ENCODE measurements at regions not wholly inside any gene's neighbourhood (a gene's known extent, or its start where the extent isn't known, plus 50 kb on each side); places are given as distances from the start of the nearest gene placed in this dataset.

DNA sequence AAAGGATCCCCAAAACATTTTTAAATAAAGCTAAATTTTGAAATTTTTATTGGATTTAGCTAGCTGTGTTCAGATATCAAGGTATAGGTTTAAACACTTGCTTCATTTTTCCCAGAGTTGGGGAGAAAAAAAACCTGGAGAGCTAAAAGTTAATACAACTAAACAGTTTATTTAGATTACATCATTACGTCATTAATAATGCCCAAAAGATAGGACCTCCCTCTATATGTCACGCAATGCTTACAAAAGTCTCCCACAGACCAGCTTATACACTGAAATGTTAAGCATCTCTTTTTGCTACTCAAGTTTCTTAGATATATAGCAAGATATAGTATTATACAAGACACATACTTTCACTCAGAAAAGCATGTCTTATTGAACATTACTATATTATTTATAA is 160.0 kb upstream of the SEMA3E start:
- H2BK12ac ChIP-seq (ENCODE audit: low read depth, low read length), result no peak overlapping the region
- H2BK5ac ChIP-seq (ENCODE audit: low read depth, low read length), result no peak overlapping the region
- no peak overlapping the region for H3K23ac ChIP-seq (ENCODE audit: insufficient read length)
- ChIA-PET POLR2A (ENCODE audit: partially characterized antibody) (no interaction called here), CTCF (ENCODE audit: partially characterized antibody) (interaction anchor here (0.7 to 1.2 kb wide), 2 partner anchors 296 to 334 kb away, joined by 3 read pairs; no protein-coding TSS in a partner anchor)
- H3K14ac ChIP-seq (ENCODE audit: insufficient read length), result no peak overlapping the region
- no peaks in the 10 kb centered on the region for H3K4me1 ChIP-seq (replicated peaks in 1 of 4; ENCODE audit: control insufficient read depth in 3 of 4, insufficient read depth in 4 of 4, low read length in 3 of 4)
- no peak overlapping the region for H2BK15ac ChIP-seq (ENCODE audit: low read length)
- H2BK20ac ChIP-seq (ENCODE audit: low read length), result no peak overlapping the region
- no peaks in the 10 kb centered on the region for H3K79me1 ChIP-seq (ENCODE audit: low read depth, low read length)
- H3K4ac ChIP-seq (replicated peaks; ENCODE audit: insufficient read length, low read depth, low read length), result no peak overlapping the region
- H3K18ac ChIP-seq (ENCODE audit: extremely low read depth, low read length), result no peak overlapping the region
- no peaks in the 10 kb centered on the region for H3K79me2 ChIP-seq (ENCODE audit: control insufficient read depth in 1 of 2, insufficient read depth in 2 of 2, low read length in 2 of 2)
- no peak overlapping the region for H3K4me3 ChIP-seq (ENCODE audit: extremely low read depth in 1 of 4, insufficient read depth in 2 of 4, low read depth in 3 of 4, low read length in 4 of 4)
- no peak overlapping the region for H2AK5ac ChIP-seq (ENCODE audit: low read depth, low read length)
- no peak for FAIRE-seq
- H4K20me1 ChIP-seq (replicated peaks in 1 of 2; ENCODE audit: control insufficient read depth in 1 of 2, insufficient read depth in 2 of 2, low read length in 2 of 2), result no peaks in the 10 kb centered on the region
- DNase-seq (ENCODE audit: low read depth in 1 of 2, low spot score in 2 of 2), result no peak
- no peak overlapping the region for H3K9ac ChIP-seq (replicated peaks in 1 of 4; ENCODE audit: extremely low read depth in 1 of 4, low read depth in 3 of 4, low read length in 3 of 4)
- H3K56ac ChIP-seq (replicated peaks; ENCODE audit: insufficient read length, low read depth, low read length), result no peak overlapping the region
- H3K9me3 ChIP-seq (ENCODE audit: insufficient read depth in 2 of 2, low read depth in 1 of 2, low read length in 1 of 2), result no peaks in the 10 kb centered on the region
- H3K36me3 ChIP-seq (ENCODE audit: control insufficient read depth in 2 of 4, insufficient read depth in 4 of 4, low read length in 3 of 4), result no peaks in the 10 kb centered on the region
- no peaks in the 10 kb centered on the region for H3K23me2 ChIP-seq (ENCODE audit: low read depth, low read length)
- H4K91ac ChIP-seq (replicated peaks; ENCODE audit: insufficient read length, low read length), result no peak overlapping the region
- TF ChIP-seq RNF2 (IDR thresholded peaks at IDR 0.05; ENCODE audit: borderline replicate concordance, low read depth, low read length, missing control alignments, poor library complexity, severe bottlenecking) (no peak), SIN3A (conservative IDR thresholded peaks at IDR 0.05 in 1 of 2, IDR thresholded peaks at IDR 0.05 in 1 of 2; ENCODE audit: low read depth in 1 of 2, low read length in 2 of 2) (no peak), BRCA1 (IDR thresholded peaks at IDR 0.05; ENCODE audit: low read depth, low read length) (no peak), JUN (IDR thresholded peaks at IDR 0.05; ENCODE audit: low read depth, low read length) (no peak), POLR2AphosphoS5 (IDR thresholded peaks at IDR 0.05; ENCODE audit: low read depth, low read length) (no peak), HDAC2 (IDR thresholded peaks at IDR 0.05; ENCODE audit: borderline replicate concordance in 1 of 2, low read depth in 2 of 2, low read length in 2 of 2) (no peak), TAF1 (IDR thresholded peaks at IDR 0.05; ENCODE audit: low read depth, low read length) (no peak)
- TF ChIP-seq, protein P1, sequence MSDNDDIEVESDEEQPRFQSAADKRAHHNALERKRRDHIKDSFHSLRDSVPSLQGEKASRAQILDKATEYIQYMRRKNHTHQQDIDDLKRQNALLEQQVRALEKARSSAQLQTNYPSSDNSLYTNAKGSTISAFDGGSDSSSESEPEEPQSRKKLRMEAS (IDR thresholded peaks at IDR 0.05), result no peak
- TF ChIP-seq, protein P2, sequence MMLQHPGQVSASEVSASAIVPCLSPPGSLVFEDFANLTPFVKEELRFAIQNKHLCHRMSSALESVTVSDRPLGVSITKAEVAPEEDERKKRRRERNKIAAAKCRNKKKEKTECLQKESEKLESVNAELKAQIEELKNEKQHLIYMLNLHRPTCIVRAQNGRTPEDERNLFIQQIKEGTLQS (IDR thresholded peaks at IDR 0.05; ENCODE audit: insufficient read depth, low read depth, low read length), result no peak
- no peak overlapping the region for H2AFZ ChIP-seq (ENCODE audit: low read length)
- no peak overlapping the region for H3K4me2 ChIP-seq (ENCODE audit: insufficient read depth in 1 of 2, low read depth in 2 of 2, low read length in 2 of 2)
- H3K27ac ChIP-seq (ENCODE audit: low read depth, low read length), result no peak overlapping the region
- H4K8ac ChIP-seq (ENCODE audit: extremely low read depth, insufficient read depth, low read length), result no peak overlapping the region
- H2BK120ac ChIP-seq (replicated peaks; ENCODE audit: low read depth, low read length), result no peak overlapping the region
- 87% methylated on average over 2 of the region's 2 CpGs; no CpG with 5 or more reads in 1 of the 2 experiments for WGBS, 2 experiments (ENCODE audit: extremely low coverage in 1 of 2, insufficient coverage in 1 of 2, insufficient read length in 1 of 2, insufficient replicate concordance in 2 of 2, low coverage in 1 of 2, low lambda C conversion rate in 2 of 2, missing lambda C conversion rate in 1 of 2)
- no peaks in the 10 kb centered on the region for H3K27me3 ChIP-seq (replicated peaks in 1 of 4; ENCODE audit: control insufficient read depth in 3 of 4, extremely low read depth in 1 of 4, insufficient read depth in 3 of 4, low read length in 3 of 4)
- H4K5ac ChIP-seq (ENCODE audit: insufficient read length, low read depth, low read length), result no peak overlapping the region

All from H1 (cell line).